Pancreas (tissue), 10 donors: ENCODE measurements at regions not wholly inside any gene's neighbourhood (a gene's known extent, or its start where the extent isn't known, plus 50 kb on each side); places are given as distances from the start of the nearest gene placed in this dataset.

ENCODE experiments used
- ATAC-seq, 4 donors: fragments of 200-7000 bp; cut with Tn5 transposase; one replicate each; pipeline versions ENCODE4 v1.8.0 to v1.9.1; 2020; ENCODE audit warnings: mild to moderate bottlenecking in 4 of 4, moderate library complexity in 4 of 4
- DNase-seq, 6 donors: peaks; one replicate each; pipeline ENCODE4 v3.0.0-alpha.2; 2020
- FAIRE-seq: peaks from 2 replicates; lab custom pipeline; 2012; peaks lifted over from hg19 to GRCh38; lab: Jason Lieb, UNC
- H3K27ac ChIP-seq, 4 donors: fragments of 200-600 bp; sonication (generic); 1 replicate in 3 of 4; 2 replicates in 1 of 4; pipeline versions ENCODE4 v1.5.0 to v1.8.0; 2020
- H3K27me3 ChIP-seq, 4 donors: fragments of 200-600 bp; one replicate each; pipeline ENCODE4 v1.8.0; 2021
- H3K36me3 ChIP-seq, 3 donors: fragments of 200-600 bp; sonication (generic) in 1 of 3; one replicate each; pipeline versions ENCODE4 v1.5.0 to v1.8.0; 2020 to 2021
- H3K4me1 ChIP-seq, 3 donors: fragments of 200-600 bp; one replicate each; pipeline ENCODE4 v1.8.0; 2021
- H3K4me3 ChIP-seq, 4 donors: fragments of 200-600 bp; sonication (generic) in 2 of 4; one replicate each; pipeline versions ENCODE4 v1.5.0 to v1.8.0; 2020 to 2021
- H3K9me3 ChIP-seq, 4 donors: fragments of 200-600 bp; one replicate each; pipeline ENCODE4 v1.8.0; 2021
- WGBS, 2 donors: extraction: QIAGEN DNeasy Blood & Tissue Kit; methylation state at CpG; one replicate each; pipeline ENCODE4 v1.1.7; 2013; 5-methylcytosine and 5-hydroxymethylcytosine counted together
- intact Hi-C, 3 donors: fragments of 100-400 bp; cut with DNase I; formaldehyde crosslinking; loops; one replicate each; pipeline versions ENCODE4 v1.11.1 to v1.14.2; 2022
- TF ChIP-seq, protein P1 (sequence below), 4 donors: fragments of 200-600 bp; sonication (generic) in 3 of 4; IDR thresholded peaks; one replicate each; pipeline versions ENCODE4 v1.5.0 to v1.8.0; 2021; ENCODE audit warnings: antibody characterized with exemption in 4 of 4
- donor health status: healthy with polysubstance abuse.
- donor health status: DM: no; HTN: no; CAD: no; lungs with moderate emphysema.
- donor health status: DM: no; HTN: no; CAD: no.
- donor health status: control.
- donor health status: control.
- donor health status: Bipolar disorder and iron deficiency.
- donor health status: DM: yes; HTN: yes; CAD: no.
- donor health status: DM: no; HTN: no; CAD: no.
- donor health status: DM: no; HTN: no; CAD: no.
- donor health status: DM: yes; HTN: yes; CAD: no.

DNA sequence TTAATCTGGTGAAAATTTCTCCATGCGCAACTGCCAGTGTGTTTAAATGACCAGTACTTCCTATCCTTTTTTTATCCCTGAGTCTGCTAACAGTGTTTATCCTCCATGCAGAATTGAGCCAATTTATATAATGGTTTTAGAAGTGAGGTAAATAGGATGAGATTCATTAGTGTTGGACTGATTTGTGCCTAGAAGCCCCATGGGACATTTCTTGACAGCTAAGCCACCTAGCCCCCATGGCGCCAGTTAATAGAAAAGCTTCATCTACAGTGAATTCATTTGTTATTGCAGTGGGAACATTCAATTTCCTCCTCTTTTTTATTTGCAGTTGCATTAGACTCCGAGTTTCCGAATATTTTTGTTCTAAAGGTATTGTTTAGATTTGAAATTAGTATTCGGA lies 175.6 kb downstream of the ARL6IP6 start:
- ATAC-seq (no peak), DNase-seq (no peak), FAIRE-seq (no peak)
- Histone ChIP-seq H3K27ac (no peak overlapping the region), H3K4me3 (no peak overlapping the region), H3K4me1 (no peaks in the 10 kb centered on the region), H3K36me3 (no peaks in the 10 kb centered on the region), H3K9me3 (no peaks in the 10 kb centered on the region), H3K27me3 (no peaks in the 10 kb centered on the region)
- intact Hi-C loops, result no loop called here
- WGBS, 2 donors, result 76 to 77% methylated on average over 5 of the region's 5 CpGs
- TF ChIP-seq, protein P1, sequence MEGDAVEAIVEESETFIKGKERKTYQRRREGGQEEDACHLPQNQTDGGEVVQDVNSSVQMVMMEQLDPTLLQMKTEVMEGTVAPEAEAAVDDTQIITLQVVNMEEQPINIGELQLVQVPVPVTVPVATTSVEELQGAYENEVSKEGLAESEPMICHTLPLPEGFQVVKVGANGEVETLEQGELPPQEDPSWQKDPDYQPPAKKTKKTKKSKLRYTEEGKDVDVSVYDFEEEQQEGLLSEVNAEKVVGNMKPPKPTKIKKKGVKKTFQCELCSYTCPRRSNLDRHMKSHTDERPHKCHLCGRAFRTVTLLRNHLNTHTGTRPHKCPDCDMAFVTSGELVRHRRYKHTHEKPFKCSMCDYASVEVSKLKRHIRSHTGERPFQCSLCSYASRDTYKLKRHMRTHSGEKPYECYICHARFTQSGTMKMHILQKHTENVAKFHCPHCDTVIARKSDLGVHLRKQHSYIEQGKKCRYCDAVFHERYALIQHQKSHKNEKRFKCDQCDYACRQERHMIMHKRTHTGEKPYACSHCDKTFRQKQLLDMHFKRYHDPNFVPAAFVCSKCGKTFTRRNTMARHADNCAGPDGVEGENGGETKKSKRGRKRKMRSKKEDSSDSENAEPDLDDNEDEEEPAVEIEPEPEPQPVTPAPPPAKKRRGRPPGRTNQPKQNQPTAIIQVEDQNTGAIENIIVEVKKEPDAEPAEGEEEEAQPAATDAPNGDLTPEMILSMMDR (IDR thresholded peaks at IDR 0.05), result no peak

DNA sequence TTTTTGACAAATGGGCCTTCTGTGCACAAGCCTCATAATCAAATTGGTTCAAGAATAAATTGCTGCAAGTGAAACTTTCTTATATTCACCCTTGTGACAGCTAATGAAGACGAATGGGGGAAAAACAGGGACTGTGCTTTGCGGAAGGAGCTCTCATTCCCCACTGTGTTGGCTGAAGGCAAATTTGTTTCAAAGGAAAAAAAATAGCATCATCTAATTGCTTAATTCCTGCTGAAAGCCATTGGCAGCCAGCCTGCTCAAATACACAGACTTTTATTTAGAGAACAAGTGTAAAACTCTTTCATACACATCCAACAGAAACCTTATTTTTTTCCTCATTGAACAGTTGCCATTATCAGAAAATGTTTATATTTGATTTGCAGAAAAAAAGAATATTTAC lies 172.3 kb downstream of the ARL6IP6 start:
- TF ChIP-seq, protein P1 (IDR thresholded peaks at IDR 0.05), result no peak
- intact Hi-C loops, result no loop called here
- Histone ChIP-seq H3K4me1 (no peaks in the 10 kb centered on the region), H3K9me3 (no peaks in the 10 kb centered on the region), H3K27me3 (no peaks in the 10 kb centered on the region), H3K27ac (no peak overlapping the region), H3K4me3 (no peak overlapping the region), H3K36me3 (no peaks in the 10 kb centered on the region)
- FAIRE-seq (no peak), DNase-seq (no peak), ATAC-seq (peak in 2 of 4 donors; percentile 38 to 58)
- WGBS, 2 donors, result 7 to 11% methylated on average over 2 of the region's 2 CpGs

DNA sequence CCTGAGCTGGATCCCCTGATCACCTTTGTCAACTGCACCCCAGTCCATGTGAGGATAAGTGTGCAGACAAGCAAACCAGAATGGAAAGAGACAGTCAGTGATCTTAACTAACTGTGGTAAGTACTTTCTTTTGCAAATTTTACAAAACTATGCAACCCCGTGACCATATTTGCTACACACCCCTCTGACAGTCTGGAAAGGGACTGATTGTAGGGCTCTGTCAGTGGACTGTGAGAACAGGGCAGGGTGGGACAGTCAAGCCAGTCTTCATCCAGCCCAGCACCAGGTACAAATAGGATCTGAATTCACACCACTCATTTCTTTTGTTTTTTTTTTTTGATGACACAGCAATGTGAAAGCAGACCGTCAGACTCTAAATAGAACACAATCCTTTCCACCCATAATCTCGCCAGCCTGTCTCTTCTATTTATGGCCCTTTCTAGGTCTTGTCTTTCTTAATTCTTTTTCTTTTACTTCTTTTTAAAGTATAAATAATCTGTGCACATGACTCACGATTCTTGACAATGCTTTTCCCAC lies 165.6 kb downstream of the ARL6IP6 start:
- H3K27ac ChIP-seq, result no peak overlapping the region
- TF ChIP-seq, protein P1 (IDR thresholded peaks at IDR 0.05), result no peak
- 44 to 52% methylated on average over 4 of the region's 4 CpGs for WGBS, 2 donors
- H3K36me3 ChIP-seq, result no peaks in the 10 kb centered on the region
- DNase-seq (no peak), FAIRE-seq (no peak), ATAC-seq (no peak)
- H3K4me3 ChIP-seq, result no peak overlapping the region
- no peaks in the 10 kb centered on the region for H3K27me3 ChIP-seq
- H3K4me1 ChIP-seq, result no peaks in the 10 kb centered on the region
- no peaks in the 10 kb centered on the region for H3K9me3 ChIP-seq
- intact Hi-C loops, result no loop called here

DNA sequence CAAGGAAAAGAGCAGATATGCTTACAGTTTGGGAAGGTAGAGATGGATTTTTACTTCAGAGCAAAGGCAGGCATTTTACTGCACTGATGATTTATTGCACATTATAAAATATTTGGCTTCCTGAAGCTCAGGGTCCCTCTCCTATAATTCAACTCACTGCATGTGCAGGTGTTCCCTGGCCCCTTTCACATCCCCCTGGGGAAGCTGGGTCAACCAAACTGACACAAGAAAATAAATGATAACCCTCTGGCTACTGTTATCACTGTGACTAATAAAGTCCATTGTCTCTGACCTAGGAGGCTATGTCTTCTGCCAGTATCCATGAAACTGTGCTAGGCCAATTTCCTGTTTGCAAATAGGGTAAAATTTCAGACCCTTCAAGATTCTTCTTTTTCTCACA lies 163.1 kb downstream of the ARL6IP6 start:
- no peaks in the 10 kb centered on the region for H3K27me3 ChIP-seq
- ATAC-seq, result no peak
- no peak for FAIRE-seq
- no peaks in the 10 kb centered on the region for H3K36me3 ChIP-seq
- H3K9me3 ChIP-seq, result no peaks in the 10 kb centered on the region
- TF ChIP-seq, protein P1 (IDR thresholded peaks at IDR 0.05), result no peak
- no peak overlapping the region for H3K4me3 ChIP-seq
- no peaks in the 10 kb centered on the region for H3K4me1 ChIP-seq
- no peak for DNase-seq
- no peak overlapping the region for H3K27ac ChIP-seq
- intact Hi-C loops, result no loop called here

DNA sequence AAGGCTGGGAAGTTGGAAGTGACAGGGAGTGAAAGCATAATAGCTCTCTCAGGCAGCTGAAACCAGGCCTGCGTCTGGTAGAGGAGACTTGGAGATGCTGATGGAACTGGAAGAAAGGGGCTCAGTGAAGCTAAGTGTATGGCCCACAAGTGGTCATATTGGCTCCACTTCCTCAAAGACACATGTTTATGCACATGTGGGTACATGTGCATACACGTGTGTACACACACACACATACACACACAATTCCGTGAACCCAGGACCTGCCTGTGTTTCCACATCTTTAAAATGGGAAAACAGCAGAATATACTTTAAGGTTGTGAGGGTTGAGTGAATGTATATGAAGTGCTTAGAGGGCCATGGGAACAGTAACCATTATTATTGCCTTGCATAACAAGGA lies 160.9 kb downstream of the ARL6IP6 start:
- no peaks in the 10 kb centered on the region for H3K4me1 ChIP-seq
- H3K27ac ChIP-seq, result no peak overlapping the region
- no peak overlapping the region for H3K4me3 ChIP-seq
- ATAC-seq (no peak), DNase-seq (no peak), FAIRE-seq (no peak)
- TF ChIP-seq, protein P1 (IDR thresholded peaks at IDR 0.05), result no peak
- WGBS, 2 donors, result 58 to 77% methylated on average over 3 of the region's 3 CpGs
- H3K9me3 ChIP-seq, result no peaks in the 10 kb centered on the region
- no peaks in the 10 kb centered on the region for H3K36me3 ChIP-seq
- intact Hi-C loops, result no loop called here
- H3K27me3 ChIP-seq, result no peaks in the 10 kb centered on the region
